Endothelial cell of umbilical vein (primary cell): ENCODE measurements at regions not wholly inside any gene's neighbourhood (a gene's known extent, or its start where the extent isn't known, plus 50 kb on each side); places are given as distances from the start of the nearest gene placed in this dataset.

Experiments
- BruUV-seq: library from RNA; stranded (reverse); fragments of 400-500 nt; replicated peaks from 2 replicates; lab custom pipeline; 2021; lab: Mats Ljungman, UMichigan
- CTCF ChIA-PET: fragments of 300-600, 350-600 bp; sonication (Branson Sonifier 250); formaldehyde crosslinking; loops from one replicate; lab custom pipeline; 2021; ENCODE audit warnings: antibody characterized with exemption, inconsistent platforms; lab: Charles Lee
- POLR2A ChIA-PET: fragments of 300-600, 350-600 bp; sonication (Branson Sonifier 250); formaldehyde crosslinking; loops from one replicate; lab custom pipeline; 2021; ENCODE audit warnings: antibody characterized with exemption, inconsistent platforms; lab: Charles Lee
- DNase-seq: peaks from one replicate; pipeline ENCODE4 v3.0.0-alpha.2; 2011; ENCODE audit warnings: low read depth, low spot score
- FAIRE-seq: peaks from 2 replicates; lab custom pipeline; 2011; peaks lifted over from hg19 to GRCh38; lab: Jason Lieb, UNC
- H2AFZ ChIP-seq: 2 replicates; pipeline ENCODE4 v1.6.0; 2012; ENCODE audit warnings: low read depth, low read length, control low read depth, inconsistent platforms
- H3K27ac ChIP-seq: 2 replicates; pipeline ENCODE4 v1.5.1; 2011; ENCODE audit warnings: low read depth, mild to moderate bottlenecking, control low read depth, low read length, moderate library complexity; ENCODE audit not compliant: insufficient read depth
- H3K27me3 ChIP-seq, 2 experiments: 2 replicates each; pipeline versions ENCODE4 v1.6.0 to v1.6.1; 2011; ENCODE audit warnings: low read length in 2 of 2, mixed read lengths in 1 of 2; ENCODE audit not compliant: control insufficient read depth in 2 of 2, insufficient read depth in 2 of 2
- H3K36me3 ChIP-seq, 2 experiments: 2 replicates in 1 of 2; 3 replicates in 1 of 2; pipeline ENCODE4 v1.5.1; 2011; ENCODE audit warnings: low read length in 2 of 2, mild to moderate bottlenecking in 1 of 2, moderate library complexity in 1 of 2; ENCODE audit not compliant: control insufficient read depth in 2 of 2, insufficient read depth in 2 of 2; ENCODE audit errors: extremely low read depth in 1 of 2
- H3K4me1 ChIP-seq: 3 replicates; pipeline ENCODE4 v1.5.1; 2011; ENCODE audit warnings: mild to moderate bottlenecking, low read length; ENCODE audit not compliant: control insufficient read depth, insufficient read depth; ENCODE audit errors: extremely low read depth
- H3K4me2 ChIP-seq: 2 replicates; pipeline ENCODE4 v1.6.1; 2011; ENCODE audit warnings: low read length, control low read depth, mixed read lengths; ENCODE audit not compliant: insufficient read depth
- H3K4me3 ChIP-seq, 3 experiments: fragments of 200-600 bp in 1 of 3; sonication (generic), shearing (Covaris generic) in 1 of 3; replicated peaks in 1 of 3; 2 replicates each; pipeline ENCODE4 v1.5.1; 2011 to 2016; ENCODE audit warnings: control low read depth in 3 of 3, low read length in 3 of 3, mild to moderate bottlenecking in 2 of 3, inconsistent platforms in 1 of 3, low read depth in 1 of 3, moderate library complexity in 1 of 3; ENCODE audit not compliant: insufficient read depth in 1 of 3
- H3K79me2 ChIP-seq: 2 replicates; pipeline ENCODE4 v1.6.0; 2012; ENCODE audit warnings: low read length, inconsistent platforms; ENCODE audit not compliant: control insufficient read depth, insufficient read depth
- H3K9ac ChIP-seq: replicated peaks from 2 replicates; pipeline ENCODE3; 2011; ENCODE audit warnings: low read length, control low read depth; ENCODE audit not compliant: insufficient read depth; ENCODE audit errors: extremely low read depth
- H3K9me1 ChIP-seq: replicated peaks from 3 replicates; pipeline ENCODE4 v1.6.0; 2011; ENCODE audit warnings: mild to moderate bottlenecking, low read length; ENCODE audit not compliant: control insufficient read depth, insufficient read depth; ENCODE audit errors: extremely low read depth
- H3K9me3 ChIP-seq: replicated peaks from 2 replicates; pipeline ENCODE4 v1.5.1; 2012; ENCODE audit warnings: low read length, inconsistent platforms; ENCODE audit not compliant: control insufficient read depth, insufficient read depth
- H4K20me1 ChIP-seq: replicated peaks from 2 replicates; pipeline ENCODE3; 2011; ENCODE audit warnings: mild to moderate bottlenecking, low read length; ENCODE audit not compliant: control insufficient read depth, insufficient read depth; ENCODE audit errors: extremely low read depth
- CTCF ChIP-seq, 2 donors: IDR thresholded peaks; 1 replicate in 1 of 2; 2 replicates in 1 of 2; pipeline ENCODE4 v1.5.1; 2011; ENCODE audit warnings: low read length in 2 of 2, mild to moderate bottlenecking in 2 of 2, moderate library complexity in 2 of 2, control low read depth in 1 of 2, inconsistent platforms in 1 of 2, low read depth in 1 of 2; ENCODE audit not compliant: insufficient read depth in 1 of 2; ENCODE audit errors: extremely low read depth in 1 of 2
- EZH2 ChIP-seq: IDR thresholded peaks from 2 replicates; pipeline ENCODE4 v1.6.1; 2012; ENCODE audit warnings: borderline replicate concordance, low read depth, mild to moderate bottlenecking, moderate library complexity, low read length, inconsistent platforms; ENCODE audit not compliant: severe bottlenecking
- FOS ChIP-seq: IDR thresholded peaks from 2 replicates; pipeline ENCODE4 v1.6.1; 2011; ENCODE audit warnings: mild to moderate bottlenecking, low read length, moderate library complexity, borderline replicate concordance; ENCODE audit not compliant: insufficient read depth
- GATA2 ChIP-seq: IDR thresholded peaks from 2 replicates; pipeline ENCODE4 v1.7.0; 2011; ENCODE audit warnings: low read depth, mild to moderate bottlenecking, moderate library complexity, mixed read lengths, low read length; ENCODE audit not compliant: insufficient read length, insufficient read depth
- JUN ChIP-seq: IDR thresholded peaks from 2 replicates; pipeline ENCODE4 v1.6.1; 2011; ENCODE audit warnings: borderline replicate concordance, low read depth; ENCODE audit not compliant: insufficient read length, insufficient read depth
- MAX ChIP-seq: IDR thresholded peaks from 2 replicates; pipeline ENCODE4 v1.6.1; 2011; ENCODE audit not compliant: insufficient read depth, insufficient read length
- MYC ChIP-seq: IDR thresholded peaks from one replicate; pipeline ENCODE4 v1.6.1; 2011; ENCODE audit warnings: mild to moderate bottlenecking, low read depth, low read length
- POLR2A ChIP-seq: IDR thresholded peaks from 2 replicates; pipeline ENCODE4 v1.6.1; 2012; ENCODE audit warnings: low read depth, mild to moderate bottlenecking, control low read depth, low read length
- POLR2AphosphoS5 ChIP-seq: IDR thresholded peaks from 2 replicates; pipeline ENCODE4 v1.6.1; 2012; ENCODE audit warnings: low read depth, mild to moderate bottlenecking, control low read depth, low read length, moderate library complexity; ENCODE audit not compliant: insufficient read depth
- dilution Hi-C: fragments of 300-500 bp; cut with MboI; formaldehyde crosslinking; loops from one replicate; pipeline ENCODE4 v1.15.0; 2019; ENCODE audit warnings: low sequenced_read_pairs; ENCODE audit not compliant: extremely low pct_ligation_motif_present
- intact Hi-C: fragments of 100-400 bp; cut with micrococcal nuclease; formaldehyde crosslinking; loops from one replicate; pipeline ENCODE4 v1.10.0; 2022

- ChIA-PET CTCF (no interaction called here), POLR2A (no interaction called here)
- Histone ChIP-seq H3K4me3 (no peak overlapping the region), H3K9me3 (peaks cover 3% of the 10 kb centered on the region), H3K9ac (no peak overlapping the region), H3K4me1 (no peaks in the 10 kb centered on the region), H3K27me3 (no peaks in the 10 kb centered on the region), H3K9me1 (no peaks in the 10 kb centered on the region), H4K20me1 (no peaks in the 10 kb centered on the region), H3K27ac (no peak overlapping the region), H3K4me2 (no peak overlapping the region), H3K36me3 (no peaks in the 10 kb centered on the region), H2AFZ (no peak overlapping the region), H3K79me2 (no peaks in the 10 kb centered on the region)
- DNase-seq (no peak), FAIRE-seq (no peak)
- TF ChIP-seq POLR2AphosphoS5 (no peak), JUN (no peak), CTCF (IDR thresholded peaks at IDR 0.05; ENCODE audit: extremely low read depth in 1 of 2, insufficient read depth in 1 of 2, low read depth in 1 of 2, low read length in 2 of 2) (no peak), GATA2 (no peak), EZH2 (no peak), POLR2A (no peak), MAX (no peak), MYC (no peak), FOS (no peak)
- dilution Hi-C loops (no loop called here), intact Hi-C loops (no loop called here)
- BruUV-seq, result no TSS peak
These were observed 326.6 kb upstream of the ID2 start for GRCh38 chr2:8355102-8355859.
